ENCODE measurements at regions not wholly inside any gene's neighbourhood (a gene's known extent, or its start where the extent isn't known, plus 50 kb on each side); places are given as distances from the start of the nearest gene placed in this dataset.

GRCh38 chr7:109751241-109751640 lies 1181.6 kb downstream of the DNAJB9 start:
- Histone ChIP-seq H3K36me3 (ENCODE audit: control insufficient read depth in 4 of 4, insufficient read depth in 3 of 4, low read depth in 1 of 4, low read length in 3 of 4) (no peaks in the 10 kb centered on the region), H3K9me3 (ENCODE audit: control insufficient read depth in 4 of 4, low read length in 3 of 4) (no peaks in the 10 kb centered on the region), H3K4me3 (ENCODE audit: low read depth in 1 of 3, low read length in 3 of 3) (no peak overlapping the region), H3K4me1 (ENCODE audit: control insufficient read depth in 4 of 4, insufficient read depth in 4 of 4, low read length in 3 of 4) (no peaks in the 10 kb centered on the region), H3K27me3 (ENCODE audit: control insufficient read depth in 4 of 4, insufficient read depth in 4 of 4, low read length in 3 of 4) (no peaks in the 10 kb centered on the region), H3K27ac (ENCODE audit: low read depth in 1 of 2, low read length in 2 of 2) (no peak overlapping the region), H3K9ac (ENCODE audit: low read depth in 1 of 2, low read length in 2 of 2) (no peak overlapping the region)
- WGBS = 86% methylated on average over 4 of the region's 4 CpGs
- DNase-seq (ENCODE audit: low spot score) = no peak
- no peak for TF ChIP-seq TAF1 (conservative IDR thresholded peaks at IDR 0.05)
- no peak for TF ChIP-seq NR2F2 (IDR thresholded peaks at IDR 0.05)
- TF ChIP-seq RXRA (IDR thresholded peaks at IDR 0.05) = no peak
- TF ChIP-seq FOXA2 (IDR thresholded peaks at IDR 0.05) = no peak
- TF ChIP-seq, protein P1, sequence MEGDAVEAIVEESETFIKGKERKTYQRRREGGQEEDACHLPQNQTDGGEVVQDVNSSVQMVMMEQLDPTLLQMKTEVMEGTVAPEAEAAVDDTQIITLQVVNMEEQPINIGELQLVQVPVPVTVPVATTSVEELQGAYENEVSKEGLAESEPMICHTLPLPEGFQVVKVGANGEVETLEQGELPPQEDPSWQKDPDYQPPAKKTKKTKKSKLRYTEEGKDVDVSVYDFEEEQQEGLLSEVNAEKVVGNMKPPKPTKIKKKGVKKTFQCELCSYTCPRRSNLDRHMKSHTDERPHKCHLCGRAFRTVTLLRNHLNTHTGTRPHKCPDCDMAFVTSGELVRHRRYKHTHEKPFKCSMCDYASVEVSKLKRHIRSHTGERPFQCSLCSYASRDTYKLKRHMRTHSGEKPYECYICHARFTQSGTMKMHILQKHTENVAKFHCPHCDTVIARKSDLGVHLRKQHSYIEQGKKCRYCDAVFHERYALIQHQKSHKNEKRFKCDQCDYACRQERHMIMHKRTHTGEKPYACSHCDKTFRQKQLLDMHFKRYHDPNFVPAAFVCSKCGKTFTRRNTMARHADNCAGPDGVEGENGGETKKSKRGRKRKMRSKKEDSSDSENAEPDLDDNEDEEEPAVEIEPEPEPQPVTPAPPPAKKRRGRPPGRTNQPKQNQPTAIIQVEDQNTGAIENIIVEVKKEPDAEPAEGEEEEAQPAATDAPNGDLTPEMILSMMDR (IDR thresholded peaks at IDR 0.05; ENCODE audit: low read depth, low read length, missing input control) = no peak
- TF ChIP-seq, protein P2, sequence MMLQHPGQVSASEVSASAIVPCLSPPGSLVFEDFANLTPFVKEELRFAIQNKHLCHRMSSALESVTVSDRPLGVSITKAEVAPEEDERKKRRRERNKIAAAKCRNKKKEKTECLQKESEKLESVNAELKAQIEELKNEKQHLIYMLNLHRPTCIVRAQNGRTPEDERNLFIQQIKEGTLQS (IDR thresholded peaks at IDR 0.05) = no peak
- TF ChIP-seq FOXA1 (IDR thresholded peaks at IDR 0.05) = no peak
- TF ChIP-seq MAX (IDR thresholded peaks at IDR 0.05) = no peak
- no peak for TF ChIP-seq EGR1 (IDR thresholded peaks at IDR 0.05; ENCODE audit: low read depth in 2 of 2)
- no peak for TF ChIP-seq JUND (IDR thresholded peaks at IDR 0.05)
- TF ChIP-seq, protein P3, sequence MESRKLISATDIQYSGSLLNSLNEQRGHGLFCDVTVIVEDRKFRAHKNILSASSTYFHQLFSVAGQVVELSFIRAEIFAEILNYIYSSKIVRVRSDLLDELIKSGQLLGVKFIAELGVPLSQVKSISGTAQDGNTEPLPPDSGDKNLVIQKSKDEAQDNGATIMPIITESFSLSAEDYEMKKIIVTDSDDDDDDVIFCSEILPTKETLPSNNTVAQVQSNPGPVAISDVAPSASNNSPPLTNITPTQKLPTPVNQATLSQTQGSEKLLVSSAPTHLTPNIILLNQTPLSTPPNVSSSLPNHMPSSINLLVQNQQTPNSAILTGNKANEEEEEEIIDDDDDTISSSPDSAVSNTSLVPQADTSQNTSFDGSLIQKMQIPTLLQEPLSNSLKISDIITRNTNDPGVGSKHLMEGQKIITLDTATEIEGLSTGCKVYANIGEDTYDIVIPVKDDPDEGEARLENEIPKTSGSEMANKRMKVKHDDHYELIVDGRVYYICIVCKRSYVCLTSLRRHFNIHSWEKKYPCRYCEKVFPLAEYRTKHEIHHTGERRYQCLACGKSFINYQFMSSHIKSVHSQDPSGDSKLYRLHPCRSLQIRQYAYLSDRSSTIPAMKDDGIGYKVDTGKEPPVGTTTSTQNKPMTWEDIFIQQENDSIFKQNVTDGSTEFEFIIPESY (IDR thresholded peaks at IDR 0.05) = no peak
- TF ChIP-seq RAD21 (IDR thresholded peaks at IDR 0.05) = no peak
- no peak for TF ChIP-seq SP1 (IDR thresholded peaks at IDR 0.05)
- TF ChIP-seq YY1 (IDR thresholded peaks at IDR 0.05) = no peak
- TF ChIP-seq GABPA (IDR thresholded peaks at IDR 0.05 in 1 of 2, conservative IDR thresholded peaks at IDR 0.05 in 1 of 2) = no peak
- no peak for TF ChIP-seq HNF4A (conservative IDR thresholded peaks at IDR 0.05)
- TF ChIP-seq REST (IDR thresholded peaks at IDR 0.05) = no peak
- no peak for TF ChIP-seq HNF4G (IDR thresholded peaks at IDR 0.05)

All from liver (tissue), 8 donors.